ACHN (cell line): ENCODE measurements at regions not wholly inside any gene's neighbourhood (a gene's known extent, or its start where the extent isn't known, plus 50 kb on each side); places are given as distances from the start of the nearest gene placed in this dataset.
A peak's percentile ranks its signal among the peaks of the same experiment; 100 is the strongest.

ENCODE experiments used
- DNase-seq: peaks from one replicate; pipeline ENCODE4 v3.0.0-alpha.2; 2015
- in situ Hi-C: cut with HindIII; loops from 2 replicates; pipeline ENCODE4 v1.10.0; 2017; ENCODE audit warnings: low sequenced_read_pairs, low pct_ligation_motif_present, low pct_unique_long_range_greater_than_20kb

DNA sequence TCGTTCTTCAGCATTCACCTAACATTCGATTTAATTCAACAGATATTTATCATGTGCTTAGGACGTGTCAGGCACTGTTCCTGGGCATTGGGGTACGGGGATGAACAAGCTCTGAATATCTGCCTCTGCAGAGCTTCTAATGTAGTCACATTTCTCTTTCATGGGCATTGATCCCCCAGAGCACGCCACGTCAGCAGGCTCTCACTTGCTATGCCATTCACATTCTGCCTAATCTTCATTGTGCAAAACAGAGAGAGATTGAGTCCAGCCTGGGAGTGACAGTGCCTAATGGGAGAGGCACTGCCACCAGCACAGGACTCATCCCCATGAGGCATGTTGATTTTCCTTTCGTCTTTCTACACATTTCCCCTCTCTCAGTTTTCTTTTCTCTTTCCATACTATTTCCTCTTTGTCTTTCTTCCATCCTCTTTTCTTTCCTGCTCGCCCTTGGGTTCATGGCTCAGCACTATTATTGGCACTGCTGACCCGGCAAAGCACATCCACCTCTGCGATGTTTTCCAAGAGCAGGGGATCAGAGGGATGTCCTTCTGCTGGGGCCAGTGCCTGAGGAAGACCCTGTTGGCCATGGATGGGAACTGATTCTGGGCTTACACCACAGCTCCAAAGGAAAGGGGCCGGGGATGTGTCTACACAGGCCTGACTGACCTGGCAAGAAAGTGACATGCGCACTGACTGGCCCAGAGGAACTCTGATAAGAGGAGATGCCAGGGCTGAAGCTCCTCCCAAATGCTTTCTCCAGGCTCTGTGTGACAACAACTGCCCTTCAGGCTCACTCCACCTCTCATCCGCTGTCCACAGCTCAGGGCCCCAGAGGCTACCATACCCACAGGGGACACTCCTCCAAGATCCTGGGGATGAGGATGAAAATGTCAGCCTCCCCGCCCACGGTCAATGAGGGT lies 195.9 kb downstream of the TOMM20 start:
- no peak for DNase-seq

GRCh38 chr1:234932106-234932505 lies 196.5 kb downstream of the TOMM20 start:
- DNase-seq: no peak
- in situ Hi-C loops: no loop called here

More for the DNA sequence above, 195.9 kb downstream of the TOMM20 start:
- in situ Hi-C loops: no loop called here

DNA sequence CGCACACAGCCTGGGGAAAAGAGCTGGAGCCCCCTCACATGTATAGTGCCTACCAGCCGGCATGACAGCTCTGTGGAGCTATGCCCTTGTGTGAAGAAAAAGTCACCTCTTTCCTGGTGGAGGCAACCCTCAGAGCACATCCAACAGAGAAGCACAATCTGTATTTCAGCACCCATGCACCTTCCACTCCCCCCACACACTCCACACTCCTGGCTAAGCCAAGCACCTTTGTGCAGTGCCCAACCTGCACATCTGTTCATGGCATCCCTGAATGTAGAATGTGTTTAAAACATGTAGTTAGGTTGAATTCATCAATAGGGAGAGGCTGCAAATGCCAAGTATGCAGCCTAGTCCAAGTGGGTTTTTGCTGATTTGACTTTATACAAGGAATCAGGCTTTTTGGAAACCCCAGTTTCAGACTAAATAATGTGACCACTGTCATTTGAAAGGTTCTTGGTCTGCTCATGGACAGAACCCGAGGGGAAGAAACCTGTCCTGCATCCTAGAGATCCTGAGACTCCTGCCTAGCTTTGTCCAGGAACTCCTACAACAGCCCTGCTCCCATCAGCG lies 197.1 kb downstream of the TOMM20 start:
- in situ Hi-C loops: no loop called here
- DNase-seq: no peak

GRCh38 chr1:234929369-234929768 lies 199.3 kb downstream of the TOMM20 start:
- in situ Hi-C loops: no loop called here

GRCh38 chr1:234928642-234929041 lies 200.0 kb downstream of the TOMM20 start:
- no peak for DNase-seq
- in situ Hi-C loops: no loop called here

More at GRCh38 chr1:234929369-234929768, 199.3 kb downstream of the TOMM20 start:
- no peak for DNase-seq

DNA sequence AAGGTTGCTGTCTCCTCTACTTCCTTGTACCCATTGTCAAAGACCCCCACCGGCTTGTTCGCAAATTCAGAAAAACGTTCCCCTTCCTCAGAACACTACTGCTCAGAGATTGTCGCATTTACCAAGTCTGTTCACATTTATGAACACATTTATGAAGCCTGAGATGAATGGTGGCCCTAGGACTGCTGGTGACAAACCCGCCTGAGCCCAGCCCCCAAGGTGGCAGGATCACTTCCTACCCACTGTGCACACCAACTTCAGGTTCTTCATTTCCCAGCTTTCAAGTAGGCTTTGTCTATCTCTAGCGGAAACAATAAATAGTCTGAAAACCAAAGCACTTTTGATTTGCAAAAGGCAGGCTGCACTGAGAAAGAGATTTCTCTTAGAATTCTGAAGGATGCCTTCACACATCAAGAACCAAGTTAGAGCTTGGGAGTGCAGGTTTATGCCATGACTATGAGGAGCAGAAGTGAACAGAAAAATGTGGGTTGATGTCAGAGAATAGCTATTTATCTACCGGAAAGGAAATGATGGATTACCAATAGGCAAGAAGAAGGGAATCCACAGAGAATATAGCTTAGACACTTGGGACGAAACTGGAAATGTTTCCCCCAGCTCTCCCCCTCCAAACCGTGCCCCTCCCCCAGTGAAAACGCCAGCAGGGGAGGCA lies 200.5 kb downstream of the TOMM20 start:
- in situ Hi-C loops: no loop called here
- DNase-seq: no peak

GRCh38 chr1:234927312-234927970 lies 201.2 kb downstream of the TOMM20 start:
- no peak for DNase-seq
- in situ Hi-C loops: no loop called here

GRCh38 chr1:234926559-234927311 lies 201.9 kb downstream of the TOMM20 start:
- in situ Hi-C loops: no loop called here
- DNase-seq: no peak

DNA sequence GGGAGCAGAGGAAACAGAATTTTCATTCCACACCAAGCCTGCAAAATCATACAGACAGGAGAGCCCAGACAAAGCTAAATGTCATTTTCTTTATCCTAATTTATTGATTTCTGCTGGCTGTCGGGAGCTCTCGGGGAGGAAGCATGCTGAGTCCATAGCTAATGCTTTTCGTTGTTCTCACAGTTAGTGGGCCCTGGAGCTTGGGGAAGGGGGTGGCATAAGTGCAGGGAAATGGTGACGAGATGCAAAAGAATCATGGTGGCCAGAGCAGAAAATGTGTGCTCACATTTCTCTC lies 202.4 kb downstream of the TOMM20 start:
- DNase-seq: no peak
- in situ Hi-C loops: no loop called here

DNA sequence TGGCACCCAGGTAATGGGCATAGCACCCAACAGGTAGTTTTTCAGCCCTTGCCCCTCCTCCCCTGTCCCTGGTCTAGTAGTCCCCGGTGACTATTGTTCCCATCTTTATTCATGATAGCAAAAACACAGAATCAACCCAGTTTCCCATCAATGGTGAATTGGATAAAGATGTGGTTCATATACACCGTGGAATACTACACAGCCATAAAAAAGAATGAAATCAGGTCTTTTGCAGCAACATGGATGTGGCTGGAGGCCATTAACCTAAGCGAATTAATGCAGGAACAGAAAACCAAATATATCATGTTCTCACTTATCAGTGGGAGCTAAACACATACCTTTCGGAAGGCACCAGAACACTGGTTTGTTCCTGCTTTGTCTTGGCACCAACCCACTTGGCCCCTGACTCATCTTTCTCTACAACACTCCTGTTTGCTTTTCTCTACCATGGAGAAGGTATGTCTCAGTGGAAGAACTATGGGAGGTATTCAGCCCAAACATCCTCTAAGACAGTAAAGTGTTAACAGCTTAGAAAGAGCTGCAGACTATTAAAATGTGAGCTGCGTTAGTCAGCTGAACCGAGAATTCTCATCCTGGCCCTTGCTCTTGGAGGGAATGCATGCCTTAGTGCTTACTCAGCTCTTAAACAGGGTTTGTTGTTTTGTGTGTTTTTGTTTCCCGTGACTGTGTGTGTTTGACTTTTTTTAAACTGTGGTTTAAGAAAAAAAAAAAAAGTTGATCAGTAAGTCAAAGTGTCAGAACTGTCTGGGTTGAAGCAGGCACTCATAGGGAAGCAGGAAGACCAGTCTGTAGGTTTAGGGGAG lies 203.0 kb downstream of the TOMM20 start:
- DNase-seq: peak; percentile 98
- in situ Hi-C loops: no loop called here

DNA sequence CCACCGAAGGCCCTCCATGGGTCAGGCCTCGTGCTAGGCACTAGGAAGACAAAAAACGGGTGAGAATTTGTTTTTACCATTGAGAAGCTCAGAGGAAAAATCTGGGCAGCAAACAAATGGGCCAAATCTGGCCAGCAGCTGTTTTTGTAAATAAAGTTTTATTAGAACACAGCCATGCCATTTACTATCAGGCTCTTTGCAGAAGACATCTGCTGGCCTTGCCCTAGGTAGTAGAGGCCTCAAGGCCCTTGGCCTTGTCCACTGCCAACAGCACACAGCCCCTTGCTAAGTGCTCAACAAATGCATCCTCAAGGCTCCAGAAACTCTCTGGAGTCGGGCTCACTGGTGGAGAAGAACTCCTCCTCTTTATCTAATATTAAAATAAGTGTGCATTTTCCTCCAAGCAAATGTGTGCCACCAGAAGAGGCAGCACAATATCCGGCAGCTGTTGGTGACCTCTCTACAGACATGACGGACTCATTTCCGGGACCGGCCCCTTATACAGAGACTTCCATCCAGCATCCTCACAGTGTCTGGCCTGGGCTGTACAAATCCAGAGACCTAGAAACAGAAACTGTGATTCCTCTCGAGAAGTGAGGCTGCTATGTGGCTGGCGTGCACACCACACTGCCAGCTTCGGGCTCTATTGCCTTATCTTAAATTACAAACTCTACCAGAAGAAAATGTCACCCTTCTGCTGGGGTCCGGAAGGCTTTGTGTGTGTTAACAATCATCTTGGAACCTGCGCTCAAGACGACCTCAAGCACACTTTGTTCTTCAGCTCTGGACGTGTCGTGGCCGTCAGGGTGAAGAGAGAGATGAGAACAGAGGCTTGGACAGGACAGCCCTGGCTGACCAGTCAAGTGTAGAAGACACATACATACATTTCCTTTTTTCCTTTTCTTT lies 203.9 kb downstream of the TOMM20 start:
- DNase-seq: no peak
- in situ Hi-C loops: no loop called here

DNA sequence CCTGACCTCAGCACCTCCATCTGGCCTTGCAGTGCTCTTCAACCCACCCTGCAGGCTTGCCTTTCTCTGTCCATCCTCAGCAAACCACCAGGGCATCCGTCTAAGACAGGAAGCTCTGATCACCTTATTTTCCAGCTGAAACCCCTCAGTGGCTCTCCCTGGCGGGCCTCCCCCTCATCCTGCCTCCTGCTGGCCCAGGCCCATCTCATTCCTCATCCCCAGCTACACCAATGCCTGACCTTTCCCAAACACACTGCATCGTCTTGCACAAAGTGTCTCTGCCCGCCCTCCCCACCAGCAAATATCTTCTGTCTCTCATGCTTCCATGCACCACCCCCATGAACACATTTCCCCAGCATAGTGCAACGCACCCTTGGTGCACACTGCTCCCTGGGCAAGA lies 205.0 kb downstream of the TOMM20 start:
- no peak for DNase-seq

GRCh38 chr1:234922987-234923386 lies 205.7 kb downstream of the TOMM20 start:
- in situ Hi-C loops: no loop called here
- no peak for DNase-seq

More for the DNA sequence above, 205.0 kb downstream of the TOMM20 start:
- in situ Hi-C loops: no loop called here

DNA sequence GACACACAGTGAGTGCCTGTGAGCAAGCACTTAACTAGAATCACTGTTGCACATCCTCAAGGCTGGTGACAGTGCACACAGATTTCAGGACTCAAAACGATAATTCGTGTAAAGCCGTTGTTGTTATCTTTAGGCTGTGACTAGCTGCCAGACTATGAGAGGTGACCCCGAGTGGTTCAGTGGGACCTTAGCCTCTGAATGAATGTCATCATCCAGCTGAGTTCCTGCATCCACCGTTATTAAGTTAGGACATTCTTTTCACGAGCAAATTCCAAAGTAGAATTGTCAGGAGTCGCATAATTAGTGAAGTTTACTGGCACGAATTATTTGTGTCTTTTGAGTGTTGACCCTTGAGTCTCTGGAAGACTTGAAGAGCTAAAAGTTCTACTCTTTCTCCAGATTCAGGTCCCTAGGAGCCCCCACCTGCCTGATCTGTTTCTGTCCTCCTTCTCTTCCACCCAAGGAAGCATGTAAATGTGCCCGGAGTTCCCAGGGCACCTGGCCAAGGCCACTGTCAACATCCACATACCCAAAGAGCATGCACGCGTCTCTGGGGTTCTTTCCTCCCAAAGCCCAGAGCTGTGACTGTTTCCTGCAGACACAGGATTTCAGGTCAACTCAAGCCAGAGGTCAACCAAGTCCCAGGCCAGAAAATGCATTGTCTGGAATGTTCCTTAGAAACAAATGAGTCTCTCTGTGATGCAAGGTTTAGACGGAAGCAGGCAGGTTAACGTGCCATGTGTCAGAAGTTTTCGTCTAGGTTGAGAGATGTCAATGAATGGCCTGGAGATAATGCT lies 207.2 kb downstream of the TOMM20 start:
- in situ Hi-C loops: no loop called here
- no peak for DNase-seq

- in situ Hi-C loops: no loop called here
- DNase-seq: no peak
Observed at GRCh38 chr1:234920843-234921140, 207.8 kb downstream of the TOMM20 start.

DNA sequence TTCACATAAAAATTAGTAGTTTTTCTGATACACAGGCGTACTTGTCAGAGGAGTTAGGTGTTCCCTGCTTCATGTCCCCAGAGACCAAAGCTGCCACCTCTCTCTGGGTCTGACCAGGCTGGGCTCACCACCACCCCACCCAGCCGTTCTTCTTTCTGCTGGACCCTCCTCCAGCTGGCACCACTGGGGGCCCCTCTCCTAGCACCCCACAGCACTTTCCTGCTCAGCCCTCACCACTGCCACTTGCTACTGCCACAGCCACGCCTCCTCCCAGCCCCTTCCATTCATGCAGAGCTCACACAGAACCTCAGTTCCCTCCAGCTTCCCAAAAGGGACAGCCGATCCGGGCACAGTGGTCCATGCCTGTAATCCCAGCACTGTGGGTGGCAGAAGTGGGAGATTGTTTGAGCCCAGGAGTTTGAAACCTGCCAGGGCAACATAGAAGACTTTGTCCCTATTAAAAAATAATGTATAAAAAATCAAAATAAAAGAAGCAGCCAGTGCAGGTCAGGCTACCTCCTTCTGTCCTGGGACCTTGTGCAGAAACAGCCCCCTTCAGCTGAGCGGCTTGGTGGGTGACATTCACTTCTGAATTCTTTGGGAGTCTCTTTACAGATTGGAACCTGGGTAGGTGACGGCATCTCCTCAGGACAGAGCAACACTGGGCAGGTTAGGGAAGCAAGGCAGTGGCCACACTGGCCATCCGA lies 208.3 kb downstream of the TOMM20 start:
- DNase-seq: no peak
- in situ Hi-C loops: no loop called here
